ENCODE measurements at regions not wholly inside any gene's neighbourhood (a gene's known extent, or its start where the extent isn't known, plus 50 kb on each side); places are given as distances from the start of the nearest gene placed in this dataset.

GRCh38 chr13:80840316-80840976, 499.5 kb upstream of the SPRY2 start:
- TF ChIP-seq CTCF (conservative IDR thresholded peaks at IDR 0.05) = no peak
- TF ChIP-seq ZFX (IDR thresholded peaks at IDR 0.05) = no peak
